OCI-LY1 (cell line): ENCODE measurements at regions not wholly inside any gene's neighbourhood (a gene's known extent, or its start where the extent isn't known, plus 50 kb on each side); places are given as distances from the start of the nearest gene placed in this dataset.

ENCODE experiments used
- H2AFZ ChIP-seq: fragments of 200-600 bp; sonication (generic), shearing (Covaris generic); 2 replicates; pipeline ENCODE4 v1.6.0; 2014; ENCODE audit warnings: antibody characterized with exemption, mild to moderate bottlenecking, low read length
- H3F3A ChIP-seq: fragments of 200-600 bp; sonication (generic), shearing (Covaris generic); 2 replicates; pipeline ENCODE4 v1.6.0; 2014; ENCODE audit warnings: mild to moderate bottlenecking, antibody characterized with exemption, low read length, moderate library complexity; ENCODE audit not compliant: insufficient read depth
- H3K27ac ChIP-seq: fragments of 200-600 bp; sonication (generic); 2 replicates; pipeline ENCODE4 v1.5.1; 2014; ENCODE audit warnings: low read length, mixed run types, mild to moderate bottlenecking, low read depth; ENCODE audit not compliant: poor library complexity, severe bottlenecking
- H3K27me3 ChIP-seq: fragments of 200-600 bp; sonication (generic); 2 replicates; pipeline ENCODE4 v1.6.0; 2014; ENCODE audit warnings: antibody characterized with exemption, mild to moderate bottlenecking, low read length, moderate library complexity; ENCODE audit not compliant: insufficient read depth
- H3K36me3 ChIP-seq: fragments of 200-600 bp; sonication (generic); 2 replicates; pipeline ENCODE4 v1.6.1; 2014; ENCODE audit warnings: mild to moderate bottlenecking, antibody characterized with exemption, low read length, moderate library complexity, mixed read lengths; ENCODE audit not compliant: insufficient read depth
- H3K4me1 ChIP-seq: fragments of 200-600 bp; sonication (generic); 2 replicates; pipeline ENCODE4 v1.5.1; 2014; ENCODE audit warnings: mild to moderate bottlenecking, low read length, moderate library complexity; ENCODE audit not compliant: insufficient read depth, severe bottlenecking
- H3K4me2 ChIP-seq: fragments of 200-600 bp; sonication (generic), shearing (Covaris generic); 2 replicates; pipeline ENCODE4 v1.6.1; 2014; ENCODE audit warnings: low read length
- H3K4me3 ChIP-seq: fragments of 200-600 bp; sonication (generic); 2 replicates; pipeline ENCODE4 v1.5.1; 2014; ENCODE audit warnings: low read length, low read depth, mild to moderate bottlenecking, mixed read lengths; ENCODE audit not compliant: poor library complexity, severe bottlenecking
- H3K79me2 ChIP-seq: fragments of 200-600 bp; shearing (Covaris generic); 2 replicates; pipeline ENCODE4 v1.6.1; 2016; ENCODE audit warnings: mixed run types, low read length, mixed read lengths; ENCODE audit not compliant: insufficient read depth
- H3K9ac ChIP-seq: fragments of 200-600 bp; sonication (generic), shearing (Covaris generic); 2 replicates; pipeline ENCODE4 v1.6.1; 2014; ENCODE audit warnings: mild to moderate bottlenecking, low read length, mixed read lengths
- H3K9me2 ChIP-seq: fragments of 200-600 bp; sonication (generic), shearing (Covaris generic); 2 replicates; pipeline ENCODE4 v1.6.1; 2014; ENCODE audit warnings: low read depth, mild to moderate bottlenecking, low read length, mixed read lengths
- H3K9me3 ChIP-seq: fragments of 200-600 bp; shearing (Covaris generic); 2 replicates; pipeline ENCODE4 v1.6.1; 2014; ENCODE audit warnings: low read length, mixed read lengths
- H4K20me1 ChIP-seq: fragments of 200-600 bp; sonication (generic), shearing (Covaris generic); 2 replicates; pipeline ENCODE4 v1.6.0; 2016; ENCODE audit warnings: mild to moderate bottlenecking, low read length; ENCODE audit not compliant: insufficient read depth
- CTCF ChIP-seq: fragments of 200-600 bp; sonication (generic), shearing (Covaris generic); IDR thresholded peaks from 2 replicates; pipeline ENCODE4 v1.5.1; 2017; ENCODE audit warnings: mild to moderate bottlenecking, antibody characterized with exemption, low read length, moderate library complexity, mixed read lengths
- EZH2 ChIP-seq: fragments of 200-600 bp; sonication (generic), shearing (Covaris generic); IDR thresholded peaks from 2 replicates; pipeline ENCODE4 v1.8.0; 2017; ENCODE audit warnings: borderline replicate concordance, mixed run types, mild to moderate bottlenecking, antibody characterized with exemption, low read length, moderate library complexity, mixed read lengths

GRCh38 chr22:47257566-47257965 is 495.1 kb downstream of the TBC1D22A start:
- H3K4me3 ChIP-seq: no peak overlapping the region
- H4K20me1 ChIP-seq: no peaks in the 10 kb centered on the region
- peaks cover 4% of the 10 kb centered on the region; the same call in 1 of the 2 replicates for H3K27me3 ChIP-seq
- no peak overlapping the region for H3K9ac ChIP-seq
- H3K9me2 ChIP-seq: no peaks in the 10 kb centered on the region
- H3K4me1 ChIP-seq: no peaks in the 10 kb centered on the region
- H3K4me2 ChIP-seq: no peak overlapping the region
- H3F3A ChIP-seq: no peaks in the 10 kb centered on the region
- no peak overlapping the region for H3K27ac ChIP-seq
- H3K9me3 ChIP-seq: no peaks in the 10 kb centered on the region
- no peak for TF ChIP-seq EZH2
- no peak for TF ChIP-seq CTCF
- no peak overlapping the region for H2AFZ ChIP-seq
- no peaks in the 10 kb centered on the region for H3K36me3 ChIP-seq
- H3K79me2 ChIP-seq: no peaks in the 10 kb centered on the region

GRCh38 chr22:47251911-47252310 is 489.5 kb downstream of the TBC1D22A start:
- no peaks in the 10 kb centered on the region for H3K9me3 ChIP-seq
- no peaks in the 10 kb centered on the region for H3F3A ChIP-seq
- H3K79me2 ChIP-seq: no peaks in the 10 kb centered on the region
- H3K9ac ChIP-seq: no peak overlapping the region
- H3K4me3 ChIP-seq: no peak overlapping the region
- no peaks in the 10 kb centered on the region for H3K4me1 ChIP-seq
- TF ChIP-seq EZH2 (no peak), CTCF (no peak)
- H3K36me3 ChIP-seq: no peaks in the 10 kb centered on the region
- H3K9me2 ChIP-seq: no peaks in the 10 kb centered on the region
- no peak overlapping the region for H2AFZ ChIP-seq
- no peaks in the 10 kb centered on the region for H4K20me1 ChIP-seq
- H3K4me2 ChIP-seq: no peak overlapping the region
- H3K27me3 ChIP-seq: peaks cover 10% of the 10 kb centered on the region; the same call in 1 of the 2 replicates
- H3K27ac ChIP-seq: no peak overlapping the region

DNA sequence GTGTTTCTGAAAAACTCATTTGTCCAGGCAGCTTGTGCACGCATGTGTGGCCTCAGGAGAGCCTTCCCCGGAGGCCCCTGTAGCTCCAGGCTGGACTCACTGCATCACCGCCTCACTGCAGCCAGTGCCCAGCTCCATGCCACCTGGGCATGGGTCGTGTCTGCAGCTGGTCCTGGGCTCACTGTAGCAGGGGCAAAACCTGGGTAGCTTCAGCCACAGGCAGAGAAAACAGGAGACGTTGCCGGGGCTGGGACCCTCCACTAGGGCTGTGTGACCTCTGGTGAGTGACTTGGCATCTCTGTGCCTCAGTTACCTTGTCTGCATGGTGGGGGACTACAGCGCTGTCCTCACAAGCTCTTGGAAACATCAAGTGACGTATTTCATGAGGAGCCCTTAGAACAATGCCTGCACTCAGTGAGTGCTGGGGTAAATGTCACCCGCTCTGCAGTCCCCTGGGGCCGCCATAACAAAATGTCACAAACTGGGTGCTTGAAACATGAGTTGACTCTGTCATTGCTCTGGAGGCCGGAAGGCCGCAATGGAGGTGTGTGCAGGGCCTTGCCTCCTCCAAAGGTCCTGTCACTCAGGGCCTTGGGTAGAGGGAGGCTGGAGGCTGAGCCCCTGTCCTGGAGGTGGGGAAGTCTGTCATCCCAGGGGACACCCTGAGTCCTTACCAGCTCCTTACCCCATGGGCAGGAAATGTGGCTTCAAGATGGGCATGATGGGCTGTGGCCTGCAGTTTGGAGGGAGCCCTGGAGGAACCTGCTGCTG is 488.7 kb downstream of the TBC1D22A start:
- peaks cover 10% of the 10 kb centered on the region; the same call in 1 of the 2 replicates for H3K27me3 ChIP-seq
- H3K79me2 ChIP-seq: no peaks in the 10 kb centered on the region
- TF ChIP-seq EZH2 (no peak), CTCF (no peak)
- H4K20me1 ChIP-seq: no peaks in the 10 kb centered on the region
- no peak overlapping the region for H3K4me3 ChIP-seq
- no peaks in the 10 kb centered on the region for H3K9me3 ChIP-seq
- no peak overlapping the region for H2AFZ ChIP-seq
- H3K9me2 ChIP-seq: no peaks in the 10 kb centered on the region
- H3F3A ChIP-seq: no peaks in the 10 kb centered on the region
- no peak overlapping the region for H3K4me2 ChIP-seq
- no peak overlapping the region for H3K27ac ChIP-seq
- no peaks in the 10 kb centered on the region for H3K36me3 ChIP-seq
- H3K9ac ChIP-seq: no peak overlapping the region
- H3K4me1 ChIP-seq: no peaks in the 10 kb centered on the region
